GM19043 (cell line): ENCODE measurements at regions not wholly inside any gene's neighbourhood (a gene's known extent, or its start where the extent isn't known, plus 50 kb on each side); places are given as distances from the start of the nearest gene placed in this dataset.
"Not testable (repeated sequence)": the region's sequence is repeated elsewhere in the genome, so short reads cannot be mapped to it uniquely, and the experiment has no call there.

Experiments used
- ATAC-seq: cut with Tn5 transposase; IDR thresholded peaks from one replicate; pipeline ENCODE4 v1.9.1; 2021; ENCODE audit warnings: low read depth; ENCODE audit not compliant: unreplicated experiment

GRCh38 chr1:3989465-3989864 is 89.4 kb upstream of the C1orf174 start:
- ATAC-seq, result no peak

- no peak for ATAC-seq
These were observed 92.1 kb upstream of the C1orf174 start for GRCh38 chr1:3992103-3992556.

- ATAC-seq, result no peak
These were observed 92.7 kb upstream of the C1orf174 start for GRCh38 chr1:3992746-3993145.

- no peak for ATAC-seq
These were observed 93.7 kb upstream of the C1orf174 start for GRCh38 chr1:3993619-3994375.

GRCh38 chr1:3995141-3995780 is 95.2 kb upstream of the C1orf174 start:
- ATAC-seq, result no peak

- no peak for ATAC-seq
These were observed 97.0 kb upstream of the C1orf174 start for GRCh38 chr1:3996846-3997705.

GRCh38 chr1:3998086-3998485 is 98.0 kb upstream of the C1orf174 start:
- ATAC-seq, result no peak

GRCh38 chr1:3999514-3999913 is 99.4 kb upstream of the C1orf174 start:
- ATAC-seq, result not testable (repeated sequence)

- ATAC-seq, result no peak
These were observed 100.1 kb upstream of the C1orf174 start for GRCh38 chr1:3999941-4000735.

- ATAC-seq, result no peak
These were observed 100.8 kb upstream of the C1orf174 start for GRCh38 chr1:4000811-4001251.

- ATAC-seq, result no peak
These were observed 101.4 kb upstream of the C1orf174 start for GRCh38 chr1:4001461-4001860.

- no peak for ATAC-seq
These were observed 102.0 kb upstream of the C1orf174 start for GRCh38 chr1:4002061-4002521.

GRCh38 chr1:4002741-4003140 is 102.7 kb upstream of the C1orf174 start:
- ATAC-seq, result no peak

- ATAC-seq, result no peak
These were observed 103.9 kb upstream of the C1orf174 start for GRCh38 chr1:4003846-4004505.

GRCh38 chr1:4004635-4005430 is 104.8 kb upstream of the C1orf174 start:
- ATAC-seq, result no peak

GRCh38 chr1:4005431-4005830 is 105.4 kb upstream of the C1orf174 start:
- ATAC-seq, result no peak

- ATAC-seq, result no peak
These were observed 106.8 kb upstream of the C1orf174 start for GRCh38 chr1:4006676-4007374.

GRCh38 chr1:4010284-4010683 is 110.2 kb upstream of the C1orf174 start:
- ATAC-seq, result no peak
